Osteoblast (primary cell): ENCODE measurements at regions not wholly inside any gene's neighbourhood (a gene's known extent, or its start where the extent isn't known, plus 50 kb on each side); places are given as distances from the start of the nearest gene placed in this dataset.

Source experiments
- DNase-seq: peaks from one replicate; pipeline ENCODE4 v3.0.0; 2011; ENCODE audit warnings: low spot score, mixed read lengths; ENCODE audit not compliant: insufficient read length; ENCODE audit errors: missing footprints
- H2AFZ ChIP-seq: 2 replicates; pipeline ENCODE4 v1.6.0; 2011; ENCODE audit warnings: mild to moderate bottlenecking, low read length
- H3K27ac ChIP-seq: 2 replicates; pipeline ENCODE4 v1.5.1; 2011; ENCODE audit warnings: mild to moderate bottlenecking, low read depth, low read length, moderate library complexity
- H3K27me3 ChIP-seq: 2 replicates; pipeline ENCODE4 v1.6.0; 2012; ENCODE audit warnings: mild to moderate bottlenecking, control low read depth, inconsistent platforms, low read length, moderate library complexity; ENCODE audit not compliant: insufficient read depth
- H3K36me3 ChIP-seq: 2 replicates; pipeline ENCODE4 v1.5.1; 2011; ENCODE audit warnings: mild to moderate bottlenecking, low read length, control low read depth, moderate library complexity; ENCODE audit not compliant: insufficient read depth
- H3K4me1 ChIP-seq: 2 replicates; pipeline ENCODE4 v1.5.1; 2011; ENCODE audit warnings: mild to moderate bottlenecking, low read length, control low read depth, moderate library complexity; ENCODE audit not compliant: insufficient read depth
- H3K4me2 ChIP-seq: 2 replicates; pipeline ENCODE4 v1.6.0; 2011; ENCODE audit warnings: mild to moderate bottlenecking, low read length; ENCODE audit not compliant: insufficient read depth
- H3K4me3 ChIP-seq: fragments of 200-600 bp; sonication (generic); 3 replicates; pipeline ENCODE4 v1.5.1; 2012; ENCODE audit warnings: mild to moderate bottlenecking, low read length, inconsistent platforms; ENCODE audit not compliant: insufficient read depth
- H3K79me2 ChIP-seq: 2 replicates; pipeline ENCODE4 v1.6.0; 2012; ENCODE audit warnings: mild to moderate bottlenecking, low read length, control low read depth, inconsistent platforms; ENCODE audit not compliant: insufficient read depth
- H3K9me3 ChIP-seq: 2 replicates; pipeline ENCODE4 v1.5.1; 2011; ENCODE audit warnings: low read depth, low read length, control low read depth
- H4K20me1 ChIP-seq: 2 replicates; pipeline ENCODE4 v1.6.0; 2012; ENCODE audit warnings: mild to moderate bottlenecking, low read length, control low read depth; ENCODE audit not compliant: insufficient read depth
- TF ChIP-seq, protein P1 (sequence below): IDR thresholded peaks from 2 replicates; pipeline ENCODE4 v1.5.1; 2011; ENCODE audit warnings: mild to moderate bottlenecking, low read depth, low read length, moderate library complexity; ENCODE audit errors: extremely low read depth

DNA sequence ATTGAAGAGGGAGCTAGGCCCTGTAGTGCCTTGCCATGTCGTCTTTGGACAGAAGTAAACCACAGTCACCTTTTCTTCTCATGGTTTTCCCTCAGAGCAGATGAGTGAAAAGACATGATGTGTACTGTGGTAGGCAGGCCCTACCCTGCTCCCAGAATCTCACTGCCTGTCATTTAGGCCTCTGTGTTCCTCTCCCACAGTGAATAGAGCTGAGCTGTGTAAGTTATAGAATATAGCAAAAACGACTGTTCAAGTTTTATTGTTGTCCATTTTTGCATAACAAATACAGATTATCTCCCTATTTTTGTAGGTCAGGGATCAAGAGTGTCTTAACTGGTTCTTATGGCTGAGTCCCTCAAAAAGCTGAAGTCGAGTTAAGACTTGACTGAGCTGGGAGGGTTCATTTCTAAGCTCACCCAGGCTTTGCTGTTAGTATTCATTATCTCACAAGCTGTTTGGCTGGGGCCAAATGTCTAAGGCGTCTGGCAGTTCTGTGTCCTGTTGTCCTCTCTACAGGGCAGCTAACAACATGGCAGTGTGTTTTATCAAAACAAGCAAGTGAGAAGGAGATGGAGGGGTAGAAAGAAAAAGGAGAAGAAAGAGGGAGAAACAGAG is 780.9 kb upstream of the POM121L12 start:
- Histone ChIP-seq H3K4me1 (no peaks in the 10 kb centered on the region), H3K4me3 (no peak overlapping the region), H3K27me3 (no peaks in the 10 kb centered on the region), H3K9me3 (no peaks in the 10 kb centered on the region), H3K36me3 (no peaks in the 10 kb centered on the region), H3K79me2 (no peaks in the 10 kb centered on the region), H4K20me1 (no peaks in the 10 kb centered on the region), H3K4me2 (no peak overlapping the region), H3K27ac (no peak overlapping the region), H2AFZ (no peak overlapping the region)
- TF ChIP-seq, protein P1, sequence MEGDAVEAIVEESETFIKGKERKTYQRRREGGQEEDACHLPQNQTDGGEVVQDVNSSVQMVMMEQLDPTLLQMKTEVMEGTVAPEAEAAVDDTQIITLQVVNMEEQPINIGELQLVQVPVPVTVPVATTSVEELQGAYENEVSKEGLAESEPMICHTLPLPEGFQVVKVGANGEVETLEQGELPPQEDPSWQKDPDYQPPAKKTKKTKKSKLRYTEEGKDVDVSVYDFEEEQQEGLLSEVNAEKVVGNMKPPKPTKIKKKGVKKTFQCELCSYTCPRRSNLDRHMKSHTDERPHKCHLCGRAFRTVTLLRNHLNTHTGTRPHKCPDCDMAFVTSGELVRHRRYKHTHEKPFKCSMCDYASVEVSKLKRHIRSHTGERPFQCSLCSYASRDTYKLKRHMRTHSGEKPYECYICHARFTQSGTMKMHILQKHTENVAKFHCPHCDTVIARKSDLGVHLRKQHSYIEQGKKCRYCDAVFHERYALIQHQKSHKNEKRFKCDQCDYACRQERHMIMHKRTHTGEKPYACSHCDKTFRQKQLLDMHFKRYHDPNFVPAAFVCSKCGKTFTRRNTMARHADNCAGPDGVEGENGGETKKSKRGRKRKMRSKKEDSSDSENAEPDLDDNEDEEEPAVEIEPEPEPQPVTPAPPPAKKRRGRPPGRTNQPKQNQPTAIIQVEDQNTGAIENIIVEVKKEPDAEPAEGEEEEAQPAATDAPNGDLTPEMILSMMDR: no peak
- DNase-seq: no peak

- Histone ChIP-seq H3K79me2 (no peaks in the 10 kb centered on the region), H3K4me3 (no peak overlapping the region), H3K9me3 (no peaks in the 10 kb centered on the region), H3K27ac (no peak overlapping the region), H3K36me3 (no peaks in the 10 kb centered on the region), H2AFZ (no peak overlapping the region), H4K20me1 (no peaks in the 10 kb centered on the region), H3K27me3 (no peaks in the 10 kb centered on the region), H3K4me2 (no peak overlapping the region), H3K4me1 (no peaks in the 10 kb centered on the region)
- no peak for DNase-seq
- TF ChIP-seq, protein P1: no peak
Measured at GRCh38 chr7:52253953-52254352, 781.5 kb upstream of the POM121L12 start.

GRCh38 chr7:52249741-52250140 is 785.7 kb upstream of the POM121L12 start:
- Histone ChIP-seq H3K27ac (no peak overlapping the region), H3K79me2 (no peaks in the 10 kb centered on the region)
- DNase-seq: no peak

GRCh38 chr7:52247518-52247917 is 787.9 kb upstream of the POM121L12 start:
- H3K4me1 ChIP-seq: no peaks in the 10 kb centered on the region
- no peak overlapping the region for H3K4me2 ChIP-seq

More at GRCh38 chr7:52249741-52250140, 785.7 kb upstream of the POM121L12 start:
- H2AFZ ChIP-seq: no peak overlapping the region
- no peaks in the 10 kb centered on the region for H3K4me1 ChIP-seq
- H3K9me3 ChIP-seq: no peaks in the 10 kb centered on the region
- H3K27me3 ChIP-seq: no peaks in the 10 kb centered on the region
- TF ChIP-seq, protein P1: no peak
- no peaks in the 10 kb centered on the region for H3K36me3 ChIP-seq
- H4K20me1 ChIP-seq: no peaks in the 10 kb centered on the region
- H3K4me2 ChIP-seq: no peak overlapping the region
- H3K4me3 ChIP-seq: no peak overlapping the region

More at GRCh38 chr7:52247518-52247917, 787.9 kb upstream of the POM121L12 start:
- TF ChIP-seq, protein P1: no peak
- H3K9me3 ChIP-seq: no peaks in the 10 kb centered on the region
- H3K4me3 ChIP-seq: no peak overlapping the region
- no peak for DNase-seq
- no peaks in the 10 kb centered on the region for H3K36me3 ChIP-seq
- no peaks in the 10 kb centered on the region for H4K20me1 ChIP-seq
- no peaks in the 10 kb centered on the region for H3K27me3 ChIP-seq
- no peaks in the 10 kb centered on the region for H3K79me2 ChIP-seq
- H2AFZ ChIP-seq: no peak overlapping the region
- no peak overlapping the region for H3K27ac ChIP-seq
